Esophagus squamous epithelium (tissue), 4 donors: ENCODE measurements at regions not wholly inside any gene's neighbourhood (a gene's known extent, or its start where the extent isn't known, plus 50 kb on each side); places are given as distances from the start of the nearest gene placed in this dataset.

Source experiments
- CTCF ChIP-seq, 6 experiments: fragments of 450-650 bp in 4 of 6; fragments of 200-600 bp in 2 of 6; sonication (generic) in 2 of 6; IDR thresholded peaks; one replicate each; pipeline ENCODE4 v1.5.1; 2016 to 2019; ENCODE audit warnings: antibody characterized with exemption in 6 of 6, mild to moderate bottlenecking in 4 of 6, moderate library complexity in 4 of 6
- POLR2A ChIP-seq, 4 donors: fragments of 450-650 bp; IDR thresholded peaks; one replicate each; pipeline ENCODE4 v1.6.1; 2017; ENCODE audit warnings: antibody characterized with exemption in 4 of 4, mild to moderate bottlenecking in 4 of 4, moderate library complexity in 3 of 4

GRCh38 chr20:3297079-3297378 lies 58.0 kb upstream of the SLC4A11 start:
- TF ChIP-seq CTCF (IDR thresholded peaks at IDR 0.05) (no peak), POLR2A (IDR thresholded peaks at IDR 0.05) (no peak)
